Mesenchymal stem cell (in vitro differentiated cells and primary cell): ENCODE measurements at regions not wholly inside any gene's neighbourhood (a gene's known extent, or its start where the extent isn't known, plus 50 kb on each side); places are given as distances from the start of the nearest gene placed in this dataset.

Experiments used
- DNase-seq: peaks from one replicate; pipeline ENCODE4 v3.0.0-alpha.2; 2013
- H2AFZ ChIP-seq: one replicate; pipeline ENCODE4 v1.6.1; 2013; ENCODE audit warnings: low read depth, mild to moderate bottlenecking, control low read depth, inconsistent platforms, low read length, moderate library complexity
- H2AK5ac ChIP-seq: 2 replicates; pipeline ENCODE4 v1.6.1; 2013; ENCODE audit warnings: low read length, moderate library complexity, mild to moderate bottlenecking, inconsistent platforms; ENCODE audit not compliant: severe bottlenecking
- H2BK120ac ChIP-seq: one replicate; pipeline ENCODE4 v1.6.1; 2013; ENCODE audit warnings: low read depth, mild to moderate bottlenecking, inconsistent platforms, low read length, moderate library complexity
- H2BK12ac ChIP-seq, 2 experiments: one replicate each; pipeline ENCODE4 v1.6.1; 2013; ENCODE audit warnings: inconsistent platforms in 2 of 2, low read length in 2 of 2, mild to moderate bottlenecking in 2 of 2, moderate library complexity in 2 of 2, control low read depth in 1 of 2
- H2BK15ac ChIP-seq: one replicate; pipeline ENCODE4 v1.6.1; 2013; ENCODE audit warnings: mild to moderate bottlenecking, low read depth, inconsistent platforms; ENCODE audit not compliant: poor library complexity, severe bottlenecking
- H2BK5ac ChIP-seq: 2 replicates; pipeline ENCODE4 v1.6.1; 2013; ENCODE audit warnings: low read depth, mild to moderate bottlenecking, low read length, control low read depth, inconsistent platforms; ENCODE audit not compliant: poor library complexity, severe bottlenecking
- H3K14ac ChIP-seq, 2 experiments: one replicate each; pipeline ENCODE4 v1.6.1; 2013; ENCODE audit warnings: inconsistent platforms in 2 of 2, low read length in 2 of 2, control low read depth in 1 of 2, mild to moderate bottlenecking in 1 of 2, moderate library complexity in 1 of 2
- H3K18ac ChIP-seq, 2 experiments: one replicate each; pipeline ENCODE4 v1.6.1; 2013; ENCODE audit warnings: inconsistent platforms in 2 of 2, low read length in 2 of 2, control low read depth in 1 of 2, low read depth in 1 of 2, mild to moderate bottlenecking in 1 of 2
- H3K23ac ChIP-seq, 2 experiments: one replicate each; pipeline ENCODE4 v1.6.1; 2013; ENCODE audit warnings: inconsistent platforms in 2 of 2, low read length in 2 of 2, mild to moderate bottlenecking in 2 of 2, moderate library complexity in 2 of 2, control low read depth in 1 of 2
- H3K27ac ChIP-seq: 2 replicates; pipeline ENCODE4 v1.5.1; 2013; ENCODE audit warnings: mild to moderate bottlenecking, moderate library complexity, low read length, control low read depth, inconsistent platforms; ENCODE audit not compliant: poor library complexity, severe bottlenecking
- H3K27me3 ChIP-seq, 2 experiments: 2 replicates each; pipeline versions ENCODE4 v1.6.1 to v1.7.0; 2013; ENCODE audit warnings: low read length in 2 of 2, mild to moderate bottlenecking in 2 of 2, moderate library complexity in 2 of 2, control low read depth in 1 of 2, inconsistent platforms in 1 of 2; ENCODE audit not compliant: control insufficient read depth in 1 of 2, insufficient read depth in 1 of 2
- H3K36me3 ChIP-seq, 2 experiments: 2 replicates each; pipeline versions ENCODE4 v1.6.1 to v1.7.0; 2013; ENCODE audit warnings: low read length in 2 of 2, control low read depth in 1 of 2, inconsistent platforms in 1 of 2, low read depth in 1 of 2, mild to moderate bottlenecking in 1 of 2; ENCODE audit not compliant: insufficient read depth in 2 of 2, control insufficient read depth in 1 of 2
- H3K4ac ChIP-seq, 2 experiments: one replicate each; pipeline ENCODE4 v1.6.1; 2013; ENCODE audit warnings: inconsistent platforms in 2 of 2, low read length in 2 of 2, mild to moderate bottlenecking in 2 of 2, moderate library complexity in 2 of 2, control low read depth in 1 of 2, low read depth in 1 of 2
- H3K4me1 ChIP-seq: 2 replicates; pipeline ENCODE4 v1.6.1; 2013; ENCODE audit warnings: low read depth, low read length, control low read depth; ENCODE audit not compliant: control insufficient read depth, insufficient read depth
- H3K4me2 ChIP-seq: 2 replicates; pipeline ENCODE4 v1.6.1; 2013; ENCODE audit warnings: low read length, mild to moderate bottlenecking, inconsistent platforms; ENCODE audit not compliant: poor library complexity, severe bottlenecking
- H3K4me3 ChIP-seq, 2 experiments: 2 replicates each; pipeline versions ENCODE4 v1.5.1 to v1.7.0; 2013; ENCODE audit warnings: low read length in 2 of 2, mild to moderate bottlenecking in 2 of 2, control low read depth in 1 of 2, low read depth in 1 of 2; ENCODE audit not compliant: insufficient read depth in 1 of 2
- H3K79me1 ChIP-seq: replicated peaks from 2 replicates; pipeline ENCODE4 v1.6.1; 2013; ENCODE audit warnings: mild to moderate bottlenecking, control low read depth, low read length, inconsistent platforms; ENCODE audit not compliant: poor library complexity, severe bottlenecking
- H3K9ac ChIP-seq: 2 replicates; pipeline ENCODE4 v1.7.0; 2013; ENCODE audit warnings: mild to moderate bottlenecking, low read length, moderate library complexity
- H3K9me3 ChIP-seq: 2 replicates; pipeline ENCODE4 v1.7.0; 2013; ENCODE audit warnings: mild to moderate bottlenecking, low read length; ENCODE audit not compliant: control insufficient read depth
- H4K8ac ChIP-seq: one replicate; pipeline ENCODE4 v1.6.1; 2013; ENCODE audit warnings: inconsistent platforms, mild to moderate bottlenecking, low read length, moderate library complexity
- H4K91ac ChIP-seq: one replicate; pipeline ENCODE4 v1.6.1; 2013; ENCODE audit warnings: mild to moderate bottlenecking, low read length, inconsistent platforms
- WGBS: methylation state at CpG from one replicate; pipeline ENCODE4 v1.1.7; 2013; ENCODE audit warnings: mixed read lengths; 5-methylcytosine and 5-hydroxymethylcytosine counted together

DNA sequence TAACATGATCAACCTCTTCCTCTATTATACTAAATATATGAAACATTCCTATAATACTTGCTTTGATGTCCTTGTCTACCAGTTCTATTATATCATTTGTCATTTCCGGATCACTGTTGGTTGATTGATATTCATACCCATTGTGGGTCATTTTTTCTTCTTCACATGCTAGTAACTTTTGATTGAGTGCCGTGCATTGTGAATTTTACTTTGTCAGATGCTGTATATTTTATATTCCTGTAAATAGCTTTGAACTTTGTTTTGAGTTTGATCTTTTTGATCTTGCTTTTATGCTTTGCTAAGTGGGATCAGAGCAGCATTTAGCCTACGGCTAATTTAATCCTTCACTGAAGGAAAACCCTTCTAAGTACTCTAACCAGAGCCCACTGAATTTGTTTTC, 168.9 kb upstream of the RAB6C start:
- Histone ChIP-seq H3K27ac (no peak overlapping the region), H2AFZ (no peak overlapping the region), H3K4ac (no peak overlapping the region), H2BK5ac (no peak overlapping the region), H3K27me3 (peaks cover 0 to 11% of the 10 kb centered on the region in 2 experiments), H2AK5ac (no peak overlapping the region), H4K8ac (no peak overlapping the region), H3K9ac (no peak overlapping the region), H3K4me2 (no peak overlapping the region), H3K36me3 (no peaks in the 10 kb centered on the region), H3K79me1 (no peaks in the 10 kb centered on the region), H3K23ac (no peak overlapping the region), H2BK120ac (no peak overlapping the region), H3K4me1 (no peaks in the 10 kb centered on the region), H3K18ac (no peak overlapping the region), H4K91ac (no peak overlapping the region), H3K14ac (no peak overlapping the region), H3K4me3 (no peak overlapping the region), H2BK12ac (no peak overlapping the region), H2BK15ac (no peak overlapping the region), H3K9me3 (peaks cover under 1% of the 10 kb centered on the region)
- WGBS, result 89% methylated on average over 3 of the region's 3 CpGs
- no peak for DNase-seq

DNA sequence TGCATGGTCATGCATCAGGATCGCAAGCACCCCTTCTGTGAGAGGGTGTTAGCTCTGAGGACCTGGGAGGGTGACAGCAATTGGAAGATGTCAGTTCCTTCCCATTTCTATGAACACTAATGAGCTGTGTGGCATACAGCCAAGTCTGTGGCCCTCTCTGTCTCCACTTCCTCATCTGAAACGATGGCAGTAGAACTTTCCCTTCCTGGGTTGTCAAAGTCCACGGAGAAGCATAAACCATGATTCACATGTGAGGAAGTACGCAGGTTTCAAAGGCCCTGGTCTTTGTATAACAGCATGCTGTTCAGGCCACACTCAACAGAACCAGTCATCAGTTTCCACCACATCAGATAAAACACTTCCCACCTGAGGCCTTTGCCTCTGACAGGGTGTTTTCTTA, 167.4 kb upstream of the RAB6C start:
- H2BK120ac ChIP-seq, result no peak overlapping the region
- H3K14ac ChIP-seq, result no peak overlapping the region
- H3K79me1 ChIP-seq, result no peaks in the 10 kb centered on the region
- H2BK12ac ChIP-seq, result no peak overlapping the region
- WGBS, result 81% methylated on average over 4 of the region's 4 CpGs
- no peak overlapping the region for H3K27ac ChIP-seq
- no peak overlapping the region for H2BK15ac ChIP-seq
- H2AFZ ChIP-seq, result no peak overlapping the region
- peaks cover 0 to 7% of the 10 kb centered on the region in 2 experiments for H3K27me3 ChIP-seq
- H2BK5ac ChIP-seq, result no peak overlapping the region
- H3K4ac ChIP-seq, result no peak overlapping the region
- H3K9me3 ChIP-seq, result peaks cover 5% of the 10 kb centered on the region
- H3K36me3 ChIP-seq, result no peaks in the 10 kb centered on the region
- H3K18ac ChIP-seq, result no peak overlapping the region
- H3K4me1 ChIP-seq, result peaks cover 2% of the 10 kb centered on the region
- no peak overlapping the region for H3K23ac ChIP-seq
- no peak for DNase-seq
- no peak overlapping the region for H3K9ac ChIP-seq
- no peak overlapping the region for H3K4me3 ChIP-seq
- H3K4me2 ChIP-seq, result no peak overlapping the region
- no peak overlapping the region for H2AK5ac ChIP-seq
- no peak overlapping the region for H4K8ac ChIP-seq
- H4K91ac ChIP-seq, result no peak overlapping the region

DNA sequence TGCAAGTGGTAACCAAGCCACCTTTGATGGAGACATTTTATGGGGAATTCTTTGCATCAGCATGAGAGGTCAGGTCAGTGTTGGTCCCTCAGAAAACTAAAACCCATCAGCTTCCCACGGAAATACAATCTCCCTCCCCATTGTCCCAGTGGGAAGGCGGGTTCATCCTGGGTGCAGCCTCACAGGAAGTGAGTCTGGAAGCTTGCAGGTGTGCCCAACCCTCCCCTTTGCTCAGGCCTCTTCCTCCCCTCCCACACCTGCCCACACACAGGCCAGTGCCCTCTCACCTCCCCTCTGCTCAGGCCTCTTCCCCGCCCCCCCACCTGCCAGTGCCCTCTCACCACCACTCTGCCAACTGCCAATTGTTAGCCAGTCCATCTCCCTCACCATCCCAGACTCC, 166.8 kb upstream of the RAB6C start:
- Histone ChIP-seq H3K4me2 (no peak overlapping the region), H3K9me3 (peaks cover 5% of the 10 kb centered on the region), H2BK120ac (no peak overlapping the region), H3K23ac (no peak overlapping the region), H3K79me1 (no peaks in the 10 kb centered on the region), H3K4me1 (peaks cover 2% of the 10 kb centered on the region), H3K9ac (no peak overlapping the region), H2BK15ac (no peak overlapping the region), H2AK5ac (no peak overlapping the region), H2BK5ac (no peak overlapping the region), H3K36me3 (no peaks in the 10 kb centered on the region), H2BK12ac (no peak overlapping the region), H3K27me3 (peaks cover 0 to 7% of the 10 kb centered on the region in 2 experiments), H3K14ac (no peak overlapping the region), H3K4ac (no peak overlapping the region), H3K18ac (no peak overlapping the region), H4K91ac (no peak overlapping the region), H3K27ac (no peak overlapping the region), H2AFZ (no peak overlapping the region), H4K8ac (no peak overlapping the region), H3K4me3 (no peak overlapping the region)
- DNase-seq, result no peak
- 64% methylated on average over 3 of the region's 3 CpGs for WGBS

GRCh38 chr2:129813404-129813803, 166.1 kb upstream of the RAB6C start:
- no peak overlapping the region for H4K8ac ChIP-seq
- H2BK120ac ChIP-seq, result no peak overlapping the region
- no peak overlapping the region for H2AFZ ChIP-seq
- H3K4me1 ChIP-seq, result peaks cover 2% of the 10 kb centered on the region
- H3K18ac ChIP-seq, result no peak overlapping the region
- no peak overlapping the region for H4K91ac ChIP-seq
- no peak overlapping the region for H2BK15ac ChIP-seq
- no peak overlapping the region for H3K4ac ChIP-seq
- H3K27me3 ChIP-seq, result peaks cover 0 to 7% of the 10 kb centered on the region in 2 experiments
- H3K27ac ChIP-seq, result no peak overlapping the region
- no peak overlapping the region for H2AK5ac ChIP-seq
- WGBS, result 61% methylated on average over 3 of the region's 4 CpGs
- no peak overlapping the region for H3K9ac ChIP-seq
- H2BK5ac ChIP-seq, result no peak overlapping the region
- H2BK12ac ChIP-seq, result no peak overlapping the region
- no peaks in the 10 kb centered on the region for H3K79me1 ChIP-seq
- H3K36me3 ChIP-seq, result no peaks in the 10 kb centered on the region
- no peak for DNase-seq
- H3K4me3 ChIP-seq, result no peak overlapping the region
- H3K4me2 ChIP-seq, result no peak overlapping the region
- peaks cover 5% of the 10 kb centered on the region for H3K9me3 ChIP-seq
- H3K14ac ChIP-seq, result no peak overlapping the region
- H3K23ac ChIP-seq, result no peak overlapping the region
